RWPE1 (cell line): ENCODE measurements at regions not wholly inside any gene's neighbourhood (a gene's known extent, or its start where the extent isn't known, plus 50 kb on each side); places are given as distances from the start of the nearest gene placed in this dataset.

Source experiments
- CTCF ChIA-PET: fragments of 350-600 bp; sonication (Branson Sonifier 250); formaldehyde crosslinking; extraction: SDS; loops from one replicate; lab custom pipeline; 2021; lab: Yijun Ruan, JAX
- POLR2A ChIA-PET: fragments of 400-600 bp; formaldehyde crosslinking; extraction: SDS; loops from one replicate; lab custom pipeline; 2020; ENCODE audit warnings: antibody characterized with exemption; ENCODE audit not compliant: low non-redundant PET; lab: Yijun Ruan, JAX
- DNase-seq: peaks from one replicate; pipeline ENCODE4 v3.0.0; 2012; ENCODE audit warnings: low spot score
- H3K27ac ChIP-seq: fragments of 450-650 bp; 2 replicates; pipeline ENCODE4 v1.5.1; 2017
- CTCF ChIP-seq: fragments of 450-650 bp; conservative IDR thresholded peaks from 2 replicates; pipeline ENCODE4 v1.5.1; 2017; ENCODE audit warnings: low read depth, mild to moderate bottlenecking

GRCh38 chr6:11909696-11910132 is 102.4 kb upstream of the HIVEP1 start:
- no peak for TF ChIP-seq CTCF
- no peak overlapping the region for H3K27ac ChIP-seq
- CTCF ChIA-PET, result no interaction called here
- POLR2A ChIA-PET, result no interaction called here
- DNase-seq, result no peak

DNA sequence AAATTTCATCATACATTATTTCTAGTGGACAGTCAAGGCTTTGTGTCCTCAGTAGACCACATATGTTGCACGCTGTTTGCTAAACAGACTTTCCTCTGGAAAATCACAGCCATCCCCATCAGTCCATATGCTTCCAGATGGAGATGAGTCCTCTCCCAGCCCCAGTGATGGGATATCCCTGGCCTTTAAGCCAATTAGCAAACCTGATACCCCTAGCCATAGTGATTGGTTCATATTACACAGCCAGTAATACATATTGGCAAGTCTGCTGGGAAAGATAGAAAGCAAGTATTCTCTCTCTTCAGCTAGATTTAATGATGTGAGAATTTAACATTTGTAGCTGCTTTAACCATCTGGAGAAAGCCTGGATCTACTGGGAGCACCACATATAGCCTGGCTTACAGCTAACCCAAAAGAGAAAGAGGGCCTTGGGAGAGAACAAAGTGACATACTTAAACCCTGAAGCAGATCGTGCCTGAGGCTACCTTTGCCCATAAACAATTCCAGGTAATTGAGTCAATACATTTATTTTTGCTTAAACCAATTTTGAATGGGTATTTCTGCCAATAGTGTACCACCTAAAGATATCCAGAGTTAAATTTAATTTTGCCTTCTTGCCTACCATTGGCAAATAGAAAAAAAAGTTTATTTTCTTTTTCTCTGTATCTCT is 103.5 kb upstream of the HIVEP1 start:
- no peak for DNase-seq

GRCh38 chr6:11903645-11904044 is 108.5 kb upstream of the HIVEP1 start:
- ChIA-PET CTCF (no interaction called here), POLR2A (no interaction called here)
- no peak overlapping the region for H3K27ac ChIP-seq
- TF ChIP-seq CTCF, result no peak
- DNase-seq, result no peak

More for the DNA sequence above, 103.5 kb upstream of the HIVEP1 start:
- TF ChIP-seq CTCF, result no peak
- CTCF ChIA-PET, result no interaction called here
- H3K27ac ChIP-seq, result no peak overlapping the region
- POLR2A ChIA-PET, result no interaction called here

DNA sequence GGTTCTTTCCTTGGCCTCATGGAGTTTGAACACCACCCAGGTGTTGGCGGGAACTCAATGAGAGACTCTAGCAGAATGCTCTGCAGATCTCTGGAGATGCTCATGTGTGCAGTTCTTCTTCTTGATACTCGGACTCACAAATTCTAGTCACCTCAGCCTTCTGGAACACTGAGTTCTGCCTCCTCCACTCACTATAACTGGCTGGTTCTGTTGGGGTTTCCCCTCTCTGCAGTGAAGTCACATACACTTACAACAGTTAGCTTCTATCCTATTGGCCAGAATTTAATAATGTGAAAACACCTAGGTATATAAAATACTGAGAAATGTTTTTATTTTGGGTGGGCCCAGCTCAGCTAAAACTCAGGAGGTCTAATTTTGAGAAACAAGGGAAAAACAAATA is 109.6 kb upstream of the HIVEP1 start:
- no peak for TF ChIP-seq CTCF
- CTCF ChIA-PET, result interaction anchor here (0.6 kb wide), 2 partner anchors 130 to 205 kb away, joined by 3 read pairs; no protein-coding TSS in a partner anchor

GRCh38 chr6:11900662-11901598 is 111.2 kb upstream of the HIVEP1 start:
- POLR2A ChIA-PET, result no interaction called here
- no peak for TF ChIP-seq CTCF
- H3K27ac ChIP-seq, result no peak overlapping the region
- CTCF ChIA-PET, result no interaction called here
- no peak for DNase-seq

More for the DNA sequence above, 109.6 kb upstream of the HIVEP1 start:
- POLR2A ChIA-PET, result no interaction called here
- DNase-seq, result no peak
- H3K27ac ChIP-seq, result no peak overlapping the region

DNA sequence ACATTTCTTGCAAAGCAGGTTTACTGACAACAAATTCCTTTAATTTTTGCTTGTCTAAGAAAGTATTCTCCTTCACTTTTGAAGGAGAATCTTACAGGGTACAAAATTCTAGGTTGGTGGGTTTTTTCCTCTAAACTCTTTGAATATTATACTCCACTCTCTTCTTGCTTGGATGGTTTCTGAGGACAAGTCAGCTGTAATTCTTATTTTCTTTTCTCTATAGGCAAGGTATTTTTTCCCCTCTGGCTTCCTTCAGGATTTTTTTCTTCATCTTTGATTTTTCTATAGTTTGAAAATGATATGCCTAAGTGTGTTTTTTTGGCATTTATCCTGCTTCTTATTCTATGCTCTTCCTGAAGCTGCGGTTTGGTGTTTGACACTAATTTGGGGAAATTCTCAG is 112.5 kb upstream of the HIVEP1 start:
- ChIA-PET CTCF (no interaction called here), POLR2A (no interaction called here)
- DNase-seq, result no peak
- TF ChIP-seq CTCF, result no peak
- no peak overlapping the region for H3K27ac ChIP-seq
